Limb (tissue), 2 donors: ENCODE measurements at regions not wholly inside any gene's neighbourhood (a gene's known extent, or its start where the extent isn't known, plus 50 kb on each side); places are given as distances from the start of the nearest gene placed in this dataset.

Experiments used
- DNase-seq, 2 donors: peaks; one replicate each; pipeline ENCODE4 v3.0.0-alpha.2; 2016; ENCODE audit errors: extremely low spot score in 2 of 2

DNA sequence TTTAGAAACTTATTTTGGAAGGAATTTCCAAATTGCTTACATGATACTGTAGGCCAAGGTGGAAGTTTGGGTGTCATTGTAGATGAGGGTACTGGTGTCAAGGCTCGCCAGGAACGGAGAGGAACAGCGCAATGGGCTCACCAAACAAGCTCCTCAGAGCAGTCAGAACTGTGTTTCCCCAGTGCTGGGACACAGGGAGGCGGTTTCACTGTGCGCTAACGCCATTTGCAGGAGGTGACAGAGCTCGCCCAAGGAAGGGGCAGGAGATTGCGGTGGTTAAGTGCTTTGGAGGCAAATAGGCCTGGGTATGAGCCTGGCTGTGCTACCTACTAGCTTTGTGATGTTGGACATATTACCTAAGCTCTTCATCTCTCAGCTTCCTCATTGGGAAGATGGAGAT, 57.3 kb downstream of the HHEX start:
- DNase-seq: no peak

GRCh38 chr10:92747600-92747999, 57.8 kb downstream of the HHEX start:
- DNase-seq: no peak

DNA sequence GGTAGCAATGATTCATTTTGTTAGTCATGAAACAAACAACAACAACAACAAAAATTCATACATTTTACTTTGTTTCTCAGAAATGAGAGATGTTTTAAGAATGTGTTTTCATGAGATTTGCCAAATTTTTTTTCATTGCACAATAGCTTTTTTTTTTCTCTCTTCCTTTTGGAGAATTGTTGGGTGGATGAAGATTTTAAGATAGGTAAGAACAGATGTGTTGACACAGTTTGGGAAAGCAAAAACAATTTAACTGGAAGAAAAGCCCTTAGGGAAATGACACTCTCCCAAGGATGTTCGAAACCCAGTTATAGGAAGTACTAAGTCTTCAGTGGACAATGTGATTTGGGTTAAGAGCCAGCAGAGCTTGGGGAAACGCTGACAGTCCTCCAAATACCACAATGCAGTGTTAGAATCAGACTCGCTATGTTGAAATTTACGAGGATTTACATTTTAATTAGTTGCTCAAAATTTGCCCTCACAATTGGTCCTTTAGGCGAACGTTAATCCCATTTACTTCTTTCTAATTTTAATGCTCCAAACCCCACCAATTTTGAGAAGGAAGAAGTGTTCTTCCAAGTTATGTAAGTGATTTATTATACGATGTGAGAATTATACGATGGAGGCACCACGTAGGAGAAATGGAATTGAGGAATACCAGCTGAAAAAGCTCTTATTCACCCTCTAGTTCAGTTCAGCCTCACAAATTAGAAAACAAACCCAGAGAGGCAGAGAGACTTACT, 61.2 kb downstream of the HHEX start:
- no peak for DNase-seq

GRCh38 chr10:92751534-92751811, 61.7 kb downstream of the HHEX start:
- no peak for DNase-seq

GRCh38 chr10:92751827-92752226, 62.1 kb downstream of the HHEX start:
- no peak for DNase-seq

GRCh38 chr10:92753865-92754264, 64.1 kb downstream of the HHEX start:
- DNase-seq: no peak

DNA sequence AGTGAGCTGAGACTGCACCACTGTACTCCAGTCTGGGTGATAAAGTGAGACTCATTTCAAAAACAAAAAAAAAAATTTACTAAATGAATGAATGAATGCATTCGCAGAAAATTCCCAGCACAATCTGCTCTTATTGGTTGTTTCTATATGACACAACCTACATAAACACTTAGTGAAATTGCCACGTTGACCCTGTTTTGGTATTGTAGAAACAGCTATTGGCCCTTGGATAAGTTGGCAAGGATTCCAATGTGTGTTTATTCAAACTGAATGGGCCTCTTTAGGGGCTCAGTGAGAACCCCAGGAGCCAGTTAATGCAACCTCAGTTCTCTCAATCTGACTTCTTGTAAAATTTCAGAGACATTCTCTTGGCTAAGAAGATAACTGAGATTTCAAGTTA, 66.0 kb downstream of the HHEX start:
- no peak for DNase-seq

DNA sequence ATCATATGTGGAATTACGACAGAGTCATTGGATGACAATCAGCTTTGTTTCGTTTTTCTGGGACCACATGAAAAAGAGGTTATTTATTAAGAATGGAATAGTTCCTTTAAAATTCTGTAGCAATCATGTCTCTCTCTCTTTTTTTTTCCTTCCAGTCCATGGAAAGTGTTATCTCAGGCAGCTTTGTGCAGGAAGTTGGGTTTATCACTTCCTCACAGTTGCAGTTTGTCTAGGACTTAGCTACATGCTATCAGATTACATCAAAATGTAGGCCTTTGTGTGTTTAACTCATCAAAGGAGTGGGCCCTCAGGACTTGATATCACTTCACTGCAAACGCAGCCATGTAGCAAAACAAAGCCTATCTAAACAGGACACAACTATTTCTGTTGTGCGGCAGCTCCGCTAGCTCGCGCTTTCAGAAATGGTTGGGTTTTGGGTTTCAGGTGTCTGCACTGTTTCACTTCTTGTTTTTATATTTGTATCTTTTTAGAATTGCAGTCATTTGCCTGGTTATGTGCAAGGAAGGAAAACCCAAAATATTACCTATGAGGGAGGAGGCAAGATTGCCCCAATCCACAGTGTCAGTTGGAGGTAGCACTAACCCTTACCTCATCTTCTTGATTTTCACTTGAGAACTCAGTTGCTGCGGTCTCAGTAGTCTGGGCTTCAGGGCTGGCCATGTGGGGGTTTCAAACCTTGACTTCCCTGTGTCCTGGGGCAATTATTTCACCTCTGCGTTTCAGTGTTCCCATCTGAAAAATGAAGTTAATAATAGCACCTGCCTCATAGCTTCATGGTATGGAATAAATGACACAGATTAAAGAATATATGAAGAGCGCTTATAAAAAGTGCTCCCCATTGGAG, 66.7 kb downstream of the HHEX start:
- no peak for DNase-seq

DNA sequence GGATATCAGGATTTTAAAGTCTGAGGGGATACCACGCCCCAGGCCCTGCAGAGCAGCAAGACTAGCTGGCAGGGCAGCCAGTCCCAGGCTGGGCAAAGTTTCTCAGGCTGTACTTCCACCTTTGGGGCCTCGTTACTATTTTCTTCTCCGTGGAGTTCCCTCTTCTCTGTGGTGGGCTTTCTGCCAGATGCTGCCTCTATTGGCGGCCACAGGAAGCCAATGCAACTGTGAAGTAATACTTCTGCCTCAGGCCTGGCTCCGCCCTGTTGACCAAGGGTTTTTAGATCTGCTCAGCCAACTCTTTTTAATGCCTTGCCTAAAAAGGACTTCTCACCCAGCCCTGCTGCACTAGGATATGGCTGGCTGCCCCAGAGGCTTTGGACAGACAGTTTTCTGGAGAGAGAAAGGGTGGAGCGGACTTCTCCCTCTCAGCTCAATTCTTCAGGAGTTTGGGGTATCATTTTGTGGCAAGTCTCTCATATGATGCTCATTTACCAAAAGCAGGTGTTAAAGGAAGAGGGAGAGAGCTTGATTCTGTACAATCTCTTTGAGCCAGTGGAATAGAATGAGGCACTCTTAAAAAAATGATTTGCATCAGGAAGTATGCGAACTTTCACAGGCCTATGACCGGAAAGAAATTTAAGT, 67.4 kb downstream of the HHEX start:
- DNase-seq: peak; percentile 42 to 60

DNA sequence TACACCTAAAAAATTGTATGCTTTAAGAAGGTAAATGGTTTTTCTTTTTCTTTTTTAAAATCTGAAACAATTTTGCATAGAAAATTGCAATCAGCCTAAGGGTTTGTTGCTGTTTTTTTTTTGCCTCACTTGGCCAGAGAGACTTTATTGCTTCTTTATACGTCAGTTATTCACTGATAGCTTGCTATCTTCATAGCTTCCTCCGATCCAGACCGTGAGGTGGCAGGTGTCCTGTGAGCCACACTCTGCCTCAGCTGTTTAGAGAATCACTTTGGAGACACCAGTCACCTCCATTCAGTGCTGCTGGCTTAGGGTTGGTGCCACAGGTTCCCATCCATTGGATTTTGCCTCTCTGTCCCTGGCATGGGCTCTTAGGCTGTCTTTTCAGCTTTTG, 68.0 kb downstream of the HHEX start:
- no peak for DNase-seq

DNA sequence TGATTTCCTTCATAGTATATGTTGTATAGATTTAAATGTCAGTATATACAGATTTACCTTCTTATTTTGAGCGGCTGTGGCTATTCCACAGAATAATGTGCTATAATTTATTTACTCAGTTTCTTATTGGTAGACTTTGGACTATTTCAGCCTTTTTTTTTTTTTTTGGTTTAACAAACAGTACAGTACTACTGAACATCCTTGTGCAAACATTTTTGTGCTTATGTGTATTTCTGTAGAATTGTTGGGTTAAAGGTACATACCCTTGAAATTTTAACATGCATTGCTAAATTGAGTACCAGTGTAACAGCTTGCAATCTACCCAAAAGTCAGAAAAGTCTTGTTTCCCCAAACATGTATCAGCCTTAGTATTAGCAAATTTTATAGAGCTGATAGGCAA, 68.8 kb downstream of the HHEX start:
- DNase-seq: no peak

GRCh38 chr10:92760609-92761008, 70.9 kb downstream of the HHEX start:
- no peak for DNase-seq

- no peak for DNase-seq
These were observed 71.8 kb downstream of the HHEX start for GRCh38 chr10:92761571-92761970.

GRCh38 chr10:92763634-92764155, 73.9 kb downstream of the HHEX start:
- DNase-seq: no peak

DNA sequence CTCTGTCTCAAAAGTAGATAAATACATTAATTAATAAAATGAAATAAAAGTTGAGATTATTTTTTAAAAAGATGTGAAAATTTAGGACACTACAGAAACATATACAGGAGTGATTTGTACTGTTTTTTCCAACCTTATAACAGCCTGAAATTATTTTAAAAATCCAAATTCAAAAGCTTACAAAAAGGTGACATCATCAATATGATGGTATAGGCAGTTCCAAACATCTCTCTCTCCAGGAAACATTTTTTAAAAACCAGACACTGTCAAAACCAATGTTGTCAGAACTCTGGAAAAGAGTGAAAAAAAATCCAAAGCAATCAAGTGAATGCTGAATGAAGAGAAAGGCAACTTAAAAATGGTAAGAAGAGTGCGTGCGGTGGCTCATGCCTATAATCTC, 76.7 kb downstream of the HHEX start:
- no peak for DNase-seq

- DNase-seq: no peak
These were observed 78.3 kb downstream of the HHEX start for GRCh38 chr10:92768104-92768503.

DNA sequence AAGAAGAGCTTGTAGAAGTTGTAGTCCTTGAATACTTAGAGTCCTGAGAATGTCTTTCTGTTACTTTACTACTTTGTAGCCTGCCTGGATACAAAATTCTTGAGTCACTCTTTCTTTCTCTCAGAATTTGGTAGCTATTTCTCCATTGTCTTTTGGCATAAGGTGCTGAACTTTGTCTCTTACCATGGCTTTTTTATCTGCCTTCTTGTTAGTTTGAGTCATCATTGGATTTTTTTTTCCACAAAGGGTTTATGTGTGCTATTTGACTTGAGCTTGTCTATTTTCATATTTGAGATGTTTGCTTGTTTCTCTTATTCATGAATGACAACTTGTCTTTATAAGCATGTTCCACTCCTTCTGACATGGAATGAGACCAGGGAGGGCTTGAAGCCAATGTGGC, 74.5 kb upstream of the EXOC6 start:
- no peak for DNase-seq

GRCh38 chr10:92778091-92778490, 70.2 kb upstream of the EXOC6 start:
- DNase-seq: no peak

- no peak for DNase-seq
These were observed 63.2 kb upstream of the EXOC6 start for GRCh38 chr10:92785118-92785517.

DNA sequence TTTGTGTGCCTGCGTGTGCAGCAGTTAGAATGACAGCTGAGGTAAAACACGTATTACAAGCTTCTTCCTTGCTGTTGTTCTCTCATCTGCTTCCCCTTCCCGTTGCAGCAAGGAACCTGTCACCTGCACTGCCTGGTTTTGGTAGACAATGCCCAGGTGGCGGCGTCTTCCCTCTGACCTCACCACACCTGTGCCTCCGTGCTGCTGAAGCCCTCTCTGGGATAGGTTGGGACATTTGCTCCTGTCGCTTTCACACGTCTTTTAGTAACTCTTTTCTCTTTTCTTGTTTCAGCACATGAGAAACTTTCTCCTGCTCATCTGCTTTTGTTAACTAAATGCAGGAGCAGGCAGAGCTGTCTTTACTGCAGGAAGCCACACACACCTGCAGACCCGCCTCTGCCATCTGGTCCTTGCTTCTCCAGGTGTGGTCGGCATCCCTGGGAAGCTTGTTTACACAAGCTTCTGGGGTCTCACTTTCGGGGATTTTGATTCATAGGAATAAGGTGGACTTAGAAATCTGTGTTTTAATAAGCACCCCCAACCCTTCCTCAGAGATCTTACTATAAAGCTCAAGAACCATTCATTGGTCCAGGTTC, 60.7 kb upstream of the EXOC6 start:
- no peak for DNase-seq

DNA sequence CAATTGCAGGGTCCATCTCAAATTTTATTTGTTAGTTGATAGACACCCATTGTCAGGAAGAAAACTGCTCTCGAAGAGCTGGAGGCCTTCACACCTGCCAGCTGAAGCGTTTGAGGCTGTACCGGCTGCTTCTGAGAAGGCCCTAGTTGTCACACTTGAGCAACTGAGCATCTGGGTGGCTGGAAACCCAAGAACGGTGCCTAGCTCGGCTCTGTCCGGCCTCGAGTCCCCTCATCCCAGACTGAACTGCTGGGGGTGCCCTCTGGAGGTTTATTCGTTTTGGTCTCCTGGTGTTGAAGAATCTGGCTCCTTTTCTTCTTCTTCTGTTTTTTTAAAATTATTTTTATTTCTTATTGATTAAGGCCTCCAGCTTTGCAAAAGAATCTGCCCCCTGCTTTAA, 59.3 kb upstream of the EXOC6 start:
- no peak for DNase-seq

DNA sequence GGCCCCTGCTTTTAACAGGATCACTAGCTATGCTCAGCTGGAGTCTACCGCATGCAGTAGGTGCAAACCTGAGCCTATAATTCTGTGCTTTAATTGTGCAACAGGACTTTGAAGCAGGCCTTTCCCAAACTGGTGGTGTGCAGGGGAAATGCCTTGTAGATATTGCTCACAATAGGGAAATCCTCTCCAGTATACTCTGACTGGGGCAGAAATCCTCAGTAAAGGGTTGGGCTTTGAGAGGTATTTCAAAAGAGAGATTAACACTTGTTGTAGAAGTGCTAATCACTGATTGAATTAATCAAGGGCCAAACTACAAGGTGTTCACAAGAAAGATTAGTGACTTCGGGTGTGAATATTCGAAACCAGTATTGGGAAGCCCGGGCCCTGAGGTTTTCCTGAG, 58.5 kb upstream of the EXOC6 start:
- DNase-seq: no peak
